ENCODE measurements at regions not wholly inside any gene's neighbourhood (a gene's known extent, or its start where the extent isn't known, plus 50 kb on each side); places are given as distances from the start of the nearest gene placed in this dataset.

GRCh38 chr10:111498560-111498959, 421.7 kb downstream of the ADRA2A start:
- TF ChIP-seq POLR2A (IDR thresholded peaks at IDR 0.05; ENCODE audit: low read depth, low read length) (no peak), CTCF (conservative IDR thresholded peaks at IDR 0.05; ENCODE audit: low read depth, low read length) (no peak), ELK1 (IDR thresholded peaks at IDR 0.05; ENCODE audit: borderline replicate concordance, low read depth, low read length) (no peak), SMC3 (IDR thresholded peaks at IDR 0.05; ENCODE audit: low read depth, low read length) (no peak), CEBPB (IDR thresholded peaks at IDR 0.05; ENCODE audit: low read depth, low read length) (no peak), RAD21 (IDR thresholded peaks at IDR 0.05; ENCODE audit: low read length) (no peak), BHLHE40 (IDR thresholded peaks at IDR 0.05; ENCODE audit: low read depth, low read length) (no peak), MAZ (IDR thresholded peaks at IDR 0.05; ENCODE audit: borderline replicate concordance, low read depth, low read length) (no peak), MXI1 (IDR thresholded peaks at IDR 0.05; ENCODE audit: borderline replicate concordance, low read depth, low read length) (no peak)
